ENCODE measurements at regions not wholly inside any gene's neighbourhood (a gene's known extent, or its start where the extent isn't known, plus 50 kb on each side); places are given as distances from the start of the nearest gene placed in this dataset.

DNA sequence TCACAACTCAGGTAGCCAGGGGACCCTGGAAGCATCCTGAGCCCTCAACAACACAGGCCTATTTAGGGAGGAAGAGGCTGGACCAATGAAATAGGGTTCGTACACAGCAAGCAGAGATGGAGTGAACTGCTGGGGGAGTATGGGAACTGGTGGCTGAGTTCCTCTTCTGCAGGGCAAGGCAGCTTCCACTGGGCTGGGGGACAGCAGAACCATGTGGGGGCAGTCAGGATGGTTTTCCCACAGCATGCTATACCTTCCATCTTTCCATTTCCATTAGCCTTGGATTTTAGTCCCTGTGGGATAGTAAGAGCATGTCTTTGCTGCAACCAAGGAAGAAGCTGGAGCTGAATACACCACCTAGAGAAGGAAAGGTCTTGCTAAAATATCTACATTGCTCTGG lies 370.6 kb downstream of the CCSER2 start:
- no peak for TF ChIP-seq NR2C2 (CRISPR knock-in tag; IDR thresholded peaks at IDR 0.05)
- TF ChIP-seq ZNF232 (CRISPR knock-in tag; IDR thresholded peaks at IDR 0.05), result no peak
- TF ChIP-seq, protein P1, sequence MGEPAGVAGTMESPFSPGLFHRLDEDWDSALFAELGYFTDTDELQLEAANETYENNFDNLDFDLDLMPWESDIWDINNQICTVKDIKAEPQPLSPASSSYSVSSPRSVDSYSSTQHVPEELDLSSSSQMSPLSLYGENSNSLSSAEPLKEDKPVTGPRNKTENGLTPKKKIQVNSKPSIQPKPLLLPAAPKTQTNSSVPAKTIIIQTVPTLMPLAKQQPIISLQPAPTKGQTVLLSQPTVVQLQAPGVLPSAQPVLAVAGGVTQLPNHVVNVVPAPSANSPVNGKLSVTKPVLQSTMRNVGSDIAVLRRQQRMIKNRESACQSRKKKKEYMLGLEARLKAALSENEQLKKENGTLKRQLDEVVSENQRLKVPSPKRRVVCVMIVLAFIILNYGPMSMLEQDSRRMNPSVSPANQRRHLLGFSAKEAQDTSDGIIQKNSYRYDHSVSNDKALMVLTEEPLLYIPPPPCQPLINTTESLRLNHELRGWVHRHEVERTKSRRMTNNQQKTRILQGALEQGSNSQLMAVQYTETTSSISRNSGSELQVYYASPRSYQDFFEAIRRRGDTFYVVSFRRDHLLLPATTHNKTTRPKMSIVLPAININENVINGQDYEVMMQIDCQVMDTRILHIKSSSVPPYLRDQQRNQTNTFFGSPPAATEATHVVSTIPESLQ (CRISPR knock-in tag; IDR thresholded peaks at IDR 0.05), result no peak
- no peak for TF ChIP-seq NFE2L1 (CRISPR knock-in tag; IDR thresholded peaks at IDR 0.05)
- TF ChIP-seq FOXK1 (CRISPR knock-in tag; IDR thresholded peaks at IDR 0.05), result no peak
- TF ChIP-seq RORB (CRISPR knock-in tag; IDR thresholded peaks at IDR 0.05), result no peak
- TF ChIP-seq CREB1 (CRISPR knock-in tag; IDR thresholded peaks at IDR 0.05), result no peak
- no peak for TF ChIP-seq MXD4 (CRISPR knock-in tag; IDR thresholded peaks at IDR 0.05; ENCODE audit: borderline replicate concordance)
- TF ChIP-seq ZNF219 (CRISPR knock-in tag; IDR thresholded peaks at IDR 0.05; ENCODE audit: borderline replicate concordance), result no peak
- no peak for TF ChIP-seq GRHL2 (CRISPR knock-in tag; IDR thresholded peaks at IDR 0.05; ENCODE audit: insufficient replicate concordance, severe bottlenecking)
- ATAC-seq (no peak), DNase-seq (ENCODE audit: low spot score) (no peak)
- no peak overlapping the region for H3K4me3 Mint-ChIP-seq
- no peaks in the 10 kb centered on the region for H3K36me3 Mint-ChIP-seq
- POLR2A ChIA-PET, result no interaction called here
- no peaks in the 10 kb centered on the region for H3K9me3 Mint-ChIP-seq
- no peak overlapping the region for H3K27ac Mint-ChIP-seq
- no peaks in the 10 kb centered on the region for H3K4me1 Mint-ChIP-seq
- H3K27me3 Mint-ChIP-seq (ENCODE audit: low read depth), result no peaks in the 10 kb centered on the region
- CTCF ChIA-PET, result interaction anchor here (2.0 kb wide), 1 partner anchor 86 kb away, joined by 8 read pairs; no protein-coding TSS in a partner anchor

DNA sequence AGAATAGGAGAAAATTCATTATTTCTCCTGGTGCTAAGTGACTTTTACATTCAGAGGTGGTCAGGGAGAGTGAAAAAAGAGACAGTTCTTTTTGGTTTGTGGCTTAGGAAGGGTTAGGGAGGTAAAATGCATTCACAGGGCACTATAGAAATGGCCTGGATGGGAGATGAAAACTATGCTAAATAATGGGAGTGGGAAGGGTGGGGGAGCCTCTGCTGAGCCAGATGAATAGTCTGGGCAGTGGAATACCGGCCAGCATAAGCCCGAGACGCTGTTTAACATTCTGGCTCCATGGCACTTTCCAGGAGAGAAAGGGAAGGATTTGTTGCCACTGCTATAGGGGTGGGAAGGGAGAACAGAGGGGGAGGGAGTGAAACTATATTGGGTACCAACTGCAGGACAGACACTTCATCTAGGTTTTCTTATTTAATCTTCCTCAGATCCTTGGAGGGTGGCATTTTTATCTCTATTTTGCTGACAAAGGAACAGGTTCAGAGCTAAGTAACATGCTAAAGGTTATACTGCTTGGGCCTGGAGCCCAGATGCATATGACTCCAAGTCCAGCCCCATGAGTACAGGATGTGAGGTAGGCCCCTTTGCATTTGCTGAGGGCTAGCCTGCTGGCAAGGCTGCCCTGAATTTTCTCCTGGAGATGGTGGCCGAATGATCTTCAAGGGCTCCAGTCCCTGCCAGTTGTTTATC lies 372.4 kb downstream of the CCSER2 start:
- Mint-ChIP-seq H3K27ac (no peak overlapping the region), H3K4me3 (no peak overlapping the region), H3K4me1 (peaks cover 8% of the 10 kb centered on the region), H3K9me3 (no peaks in the 10 kb centered on the region), H3K36me3 (no peaks in the 10 kb centered on the region), H3K27me3 (ENCODE audit: low read depth) (no peaks in the 10 kb centered on the region)
- DNase-seq (ENCODE audit: low spot score) (no peak), ATAC-seq (no peak)
- POLR2A ChIA-PET, result no interaction called here
- CTCF ChIA-PET, result interaction anchor here (1.0 kb wide), 1 partner anchor 88 kb away, joined by 4 read pairs; no protein-coding TSS in a partner anchor
- TF ChIP-seq, protein P2, sequence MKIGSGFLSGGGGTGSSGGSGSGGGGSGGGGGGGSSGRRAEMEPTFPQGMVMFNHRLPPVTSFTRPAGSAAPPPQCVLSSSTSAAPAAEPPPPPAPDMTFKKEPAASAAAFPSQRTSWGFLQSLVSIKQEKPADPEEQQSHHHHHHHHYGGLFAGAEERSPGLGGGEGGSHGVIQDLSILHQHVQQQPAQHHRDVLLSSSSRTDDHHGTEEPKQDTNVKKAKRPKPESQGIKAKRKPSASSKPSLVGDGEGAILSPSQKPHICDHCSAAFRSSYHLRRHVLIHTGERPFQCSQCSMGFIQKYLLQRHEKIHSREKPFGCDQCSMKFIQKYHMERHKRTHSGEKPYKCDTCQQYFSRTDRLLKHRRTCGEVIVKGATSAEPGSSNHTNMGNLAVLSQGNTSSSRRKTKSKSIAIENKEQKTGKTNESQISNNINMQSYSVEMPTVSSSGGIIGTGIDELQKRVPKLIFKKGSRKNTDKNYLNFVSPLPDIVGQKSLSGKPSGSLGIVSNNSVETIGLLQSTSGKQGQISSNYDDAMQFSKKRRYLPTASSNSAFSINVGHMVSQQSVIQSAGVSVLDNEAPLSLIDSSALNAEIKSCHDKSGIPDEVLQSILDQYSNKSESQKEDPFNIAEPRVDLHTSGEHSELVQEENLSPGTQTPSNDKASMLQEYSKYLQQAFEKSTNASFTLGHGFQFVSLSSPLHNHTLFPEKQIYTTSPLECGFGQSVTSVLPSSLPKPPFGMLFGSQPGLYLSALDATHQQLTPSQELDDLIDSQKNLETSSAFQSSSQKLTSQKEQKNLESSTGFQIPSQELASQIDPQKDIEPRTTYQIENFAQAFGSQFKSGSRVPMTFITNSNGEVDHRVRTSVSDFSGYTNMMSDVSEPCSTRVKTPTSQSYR (CRISPR knock-in tag; IDR thresholded peaks at IDR 0.05), result no peak
- no peak for TF ChIP-seq ZNF219 (CRISPR knock-in tag; IDR thresholded peaks at IDR 0.05; ENCODE audit: borderline replicate concordance)
- TF ChIP-seq, protein P3, sequence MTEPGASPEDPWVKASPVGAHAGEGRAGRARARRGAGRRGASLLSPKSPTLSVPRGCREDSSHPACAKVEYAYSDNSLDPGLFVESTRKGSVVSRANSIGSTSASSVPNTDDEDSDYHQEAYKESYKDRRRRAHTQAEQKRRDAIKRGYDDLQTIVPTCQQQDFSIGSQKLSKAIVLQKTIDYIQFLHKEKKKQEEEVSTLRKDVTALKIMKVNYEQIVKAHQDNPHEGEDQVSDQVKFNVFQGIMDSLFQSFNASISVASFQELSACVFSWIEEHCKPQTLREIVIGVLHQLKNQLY (CRISPR knock-in tag; IDR thresholded peaks at IDR 0.05), result no peak

DNA sequence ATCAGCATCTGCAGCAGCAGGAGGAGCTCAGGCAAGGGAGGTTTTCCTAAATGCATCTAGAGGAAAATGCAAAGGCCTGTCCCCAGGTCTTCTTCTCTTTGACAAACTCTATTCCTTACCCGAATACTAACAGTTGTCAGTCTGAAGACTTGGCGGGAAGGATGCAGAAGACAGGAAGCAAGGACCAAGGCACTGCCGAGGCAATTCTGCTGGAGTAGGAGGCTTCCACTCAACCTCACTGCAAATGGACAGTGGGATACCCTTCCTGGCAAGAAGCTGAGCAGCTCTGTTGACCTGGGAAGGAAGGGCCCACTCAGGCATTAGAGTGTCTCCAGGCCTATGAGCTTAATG lies 373.0 kb downstream of the CCSER2 start:
- no peak for ATAC-seq
- ChIA-PET POLR2A (no interaction called here), CTCF (interaction anchor here (1.0 kb wide), 1 partner anchor 88 kb away, joined by 4 read pairs; no protein-coding TSS in a partner anchor)
- H3K4me3 Mint-ChIP-seq, result no peak overlapping the region
- no peaks in the 10 kb centered on the region for H3K9me3 Mint-ChIP-seq
- H3K36me3 Mint-ChIP-seq, result no peaks in the 10 kb centered on the region
- DNase-seq (ENCODE audit: low spot score), result no peak
- no peak overlapping the region for H3K27ac Mint-ChIP-seq
- peaks cover 8% of the 10 kb centered on the region for H3K4me1 Mint-ChIP-seq
- no peaks in the 10 kb centered on the region for H3K27me3 Mint-ChIP-seq (ENCODE audit: low read depth)
- TF ChIP-seq ATF1 (CRISPR knock-in tag; IDR thresholded peaks at IDR 0.05) (no peak), RELA (CRISPR knock-in tag; IDR thresholded peaks at IDR 0.05; ENCODE audit: borderline replicate concordance) (no peak)
- TF ChIP-seq, protein P4, sequence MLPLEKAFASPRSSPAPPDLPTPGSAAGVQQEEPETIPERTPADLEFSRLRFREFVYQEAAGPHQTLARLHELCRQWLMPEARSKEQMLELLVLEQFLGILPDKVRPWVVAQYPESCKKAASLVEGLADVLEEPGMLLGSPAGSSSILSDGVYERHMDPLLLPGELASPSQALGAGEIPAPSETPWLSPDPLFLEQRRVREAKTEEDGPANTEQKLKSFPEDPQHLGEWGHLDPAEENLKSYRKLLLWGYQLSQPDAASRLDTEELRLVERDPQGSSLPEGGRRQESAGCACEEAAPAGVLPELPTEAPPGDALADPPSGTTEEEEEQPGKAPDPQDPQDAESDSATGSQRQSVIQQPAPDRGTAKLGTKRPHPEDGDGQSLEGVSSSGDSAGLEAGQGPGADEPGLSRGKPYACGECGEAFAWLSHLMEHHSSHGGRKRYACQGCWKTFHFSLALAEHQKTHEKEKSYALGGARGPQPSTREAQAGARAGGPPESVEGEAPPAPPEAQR (CRISPR knock-in tag; IDR thresholded peaks at IDR 0.05), result no peak
- TF ChIP-seq, protein P5, sequence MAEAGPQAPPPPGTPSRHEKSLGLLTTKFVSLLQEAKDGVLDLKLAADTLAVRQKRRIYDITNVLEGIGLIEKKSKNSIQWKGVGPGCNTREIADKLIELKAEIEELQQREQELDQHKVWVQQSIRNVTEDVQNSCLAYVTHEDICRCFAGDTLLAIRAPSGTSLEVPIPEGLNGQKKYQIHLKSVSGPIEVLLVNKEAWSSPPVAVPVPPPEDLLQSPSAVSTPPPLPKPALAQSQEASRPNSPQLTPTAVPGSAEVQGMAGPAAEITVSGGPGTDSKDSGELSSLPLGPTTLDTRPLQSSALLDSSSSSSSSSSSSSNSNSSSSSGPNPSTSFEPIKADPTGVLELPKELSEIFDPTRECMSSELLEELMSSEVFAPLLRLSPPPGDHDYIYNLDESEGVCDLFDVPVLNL (CRISPR knock-in tag; IDR thresholded peaks at IDR 0.05; ENCODE audit: borderline replicate concordance, low read depth), result no peak
- TF ChIP-seq, protein P6, sequence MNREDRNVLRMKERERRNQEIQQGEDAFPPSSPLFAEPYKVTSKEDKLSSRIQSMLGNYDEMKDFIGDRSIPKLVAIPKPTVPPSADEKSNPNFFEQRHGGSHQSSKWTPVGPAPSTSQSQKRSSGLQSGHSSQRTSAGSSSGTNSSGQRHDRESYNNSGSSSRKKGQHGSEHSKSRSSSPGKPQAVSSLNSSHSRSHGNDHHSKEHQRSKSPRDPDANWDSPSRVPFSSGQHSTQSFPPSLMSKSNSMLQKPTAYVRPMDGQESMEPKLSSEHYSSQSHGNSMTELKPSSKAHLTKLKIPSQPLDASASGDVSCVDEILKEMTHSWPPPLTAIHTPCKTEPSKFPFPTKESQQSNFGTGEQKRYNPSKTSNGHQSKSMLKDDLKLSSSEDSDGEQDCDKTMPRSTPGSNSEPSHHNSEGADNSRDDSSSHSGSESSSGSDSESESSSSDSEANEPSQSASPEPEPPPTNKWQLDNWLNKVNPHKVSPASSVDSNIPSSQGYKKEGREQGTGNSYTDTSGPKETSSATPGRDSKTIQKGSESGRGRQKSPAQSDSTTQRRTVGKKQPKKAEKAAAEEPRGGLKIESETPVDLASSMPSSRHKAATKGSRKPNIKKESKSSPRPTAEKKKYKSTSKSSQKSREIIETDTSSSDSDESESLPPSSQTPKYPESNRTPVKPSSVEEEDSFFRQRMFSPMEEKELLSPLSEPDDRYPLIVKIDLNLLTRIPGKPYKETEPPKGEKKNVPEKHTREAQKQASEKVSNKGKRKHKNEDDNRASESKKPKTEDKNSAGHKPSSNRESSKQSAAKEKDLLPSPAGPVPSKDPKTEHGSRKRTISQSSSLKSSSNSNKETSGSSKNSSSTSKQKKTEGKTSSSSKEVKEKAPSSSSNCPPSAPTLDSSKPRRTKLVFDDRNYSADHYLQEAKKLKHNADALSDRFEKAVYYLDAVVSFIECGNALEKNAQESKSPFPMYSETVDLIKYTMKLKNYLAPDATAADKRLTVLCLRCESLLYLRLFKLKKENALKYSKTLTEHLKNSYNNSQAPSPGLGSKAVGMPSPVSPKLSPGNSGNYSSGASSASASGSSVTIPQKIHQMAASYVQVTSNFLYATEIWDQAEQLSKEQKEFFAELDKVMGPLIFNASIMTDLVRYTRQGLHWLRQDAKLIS (CRISPR knock-in tag; IDR thresholded peaks at IDR 0.05; ENCODE audit: borderline replicate concordance), result no peak

Measured in WTC11 (cell line).